Activated CD4-positive, alpha-beta T cell treated with anti-CD3 and anti-CD28 coated beads, Interleukin-2, amount 50 U/mL, for 16 hours (primary cell): ENCODE measurements at regions not wholly inside any gene's neighbourhood (a gene's known extent, or its start where the extent isn't known, plus 50 kb on each side); places are given as distances from the start of the nearest gene placed in this dataset.

ENCODE experiments used
- DNase-seq: peaks from one replicate; pipeline ENCODE4 v3.0.0-alpha.2; 2020

- DNase-seq, result no peak
Measured at GRCh38 chr4:62415256-62415655, 1215.1 kb downstream of the ADGRL3 start.

DNA sequence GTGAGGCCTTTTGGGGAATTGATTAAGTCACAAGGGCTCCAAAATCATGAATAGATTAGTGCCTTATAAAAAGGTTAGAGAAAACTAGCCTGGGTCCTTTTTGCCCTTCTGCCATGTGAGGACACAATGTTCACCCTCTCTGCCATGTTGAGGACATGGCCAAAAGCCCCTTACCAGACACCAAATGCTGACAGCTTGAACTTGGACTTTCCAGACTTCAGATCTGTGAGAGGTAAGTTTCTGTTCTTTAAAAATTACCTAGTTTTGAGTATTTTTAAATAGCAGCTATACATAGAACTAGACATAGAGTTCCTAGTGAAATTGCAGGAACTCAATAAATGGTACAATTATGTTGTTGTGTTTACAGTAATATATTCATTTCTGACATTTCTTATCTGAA is 1214.4 kb downstream of the ADGRL3 start:
- no peak for DNase-seq

GRCh38 chr4:62410371-62411003 is 1210.4 kb downstream of the ADGRL3 start:
- DNase-seq, result no peak

- DNase-seq, result no peak
Measured at GRCh38 chr4:62408454-62408853, 1208.3 kb downstream of the ADGRL3 start.

DNA sequence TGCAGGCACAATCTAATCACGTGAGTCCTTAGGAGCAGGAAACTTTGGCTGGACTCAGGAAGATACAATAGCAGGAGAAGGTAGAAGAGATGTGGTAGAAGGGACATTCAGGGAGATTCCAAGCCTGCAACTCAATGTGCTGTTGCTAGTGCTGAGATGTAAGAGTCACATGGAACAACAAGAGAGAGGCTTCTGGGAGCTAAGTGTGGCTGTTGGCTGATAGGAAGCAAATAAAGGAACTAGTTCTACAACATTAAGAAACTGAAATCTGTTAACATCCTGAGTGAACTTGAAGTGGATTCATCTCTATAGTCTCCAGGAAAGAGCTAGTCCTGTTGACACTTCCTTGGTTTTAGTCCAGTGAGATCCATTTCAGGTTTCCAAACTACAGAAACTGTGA is 1207.4 kb downstream of the ADGRL3 start:
- DNase-seq, result no peak

GRCh38 chr4:62402088-62402806 is 1202.1 kb downstream of the ADGRL3 start:
- no peak for DNase-seq

GRCh38 chr4:62399242-62399641 is 1199.1 kb downstream of the ADGRL3 start:
- no peak for DNase-seq

- no peak for DNase-seq
Measured at GRCh38 chr4:62398318-62398717, 1198.2 kb downstream of the ADGRL3 start.

DNA sequence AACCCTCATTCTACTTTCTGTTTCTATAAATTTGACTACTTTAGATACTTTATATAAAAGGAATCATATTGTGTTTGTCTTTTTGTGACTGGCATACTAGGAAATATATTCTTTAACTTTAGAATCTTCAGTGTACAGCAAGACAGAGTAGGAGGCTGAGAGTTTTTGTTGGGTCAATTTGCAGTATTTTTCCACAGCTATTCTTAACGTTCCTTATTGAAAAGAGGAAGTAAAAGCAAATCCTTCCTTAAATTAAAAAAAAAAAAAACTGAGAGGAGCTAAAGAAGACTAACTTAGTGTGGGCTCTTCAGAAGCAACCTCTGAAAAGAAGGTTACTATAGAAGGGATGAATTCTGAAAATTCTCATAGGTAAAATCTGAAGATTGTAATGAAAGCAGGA is 1194.6 kb downstream of the ADGRL3 start:
- no peak for DNase-seq

DNA sequence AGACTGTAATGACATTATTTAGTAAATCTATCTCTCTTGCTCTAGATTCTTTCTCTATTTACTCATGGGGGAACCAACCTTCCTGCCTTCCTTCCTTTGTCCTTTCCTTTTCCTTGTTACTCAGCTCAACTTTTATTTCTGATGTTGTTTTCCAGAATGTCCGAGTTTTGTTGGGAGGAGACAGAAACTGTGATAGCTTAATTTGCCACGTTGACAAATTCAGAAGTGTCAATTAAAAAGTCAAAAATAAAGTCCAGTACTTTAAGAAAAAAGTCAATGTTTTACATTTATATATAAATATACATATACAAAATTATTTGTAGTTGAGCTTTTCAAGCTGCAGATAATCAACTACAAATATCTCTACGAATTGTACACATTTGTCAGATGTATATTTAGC is 1187.7 kb downstream of the ADGRL3 start:
- no peak for DNase-seq

GRCh38 chr4:62377700-62378099 is 1177.6 kb downstream of the ADGRL3 start:
- no peak for DNase-seq

GRCh38 chr4:62377245-62377644 is 1177.1 kb downstream of the ADGRL3 start:
- DNase-seq, result no peak

DNA sequence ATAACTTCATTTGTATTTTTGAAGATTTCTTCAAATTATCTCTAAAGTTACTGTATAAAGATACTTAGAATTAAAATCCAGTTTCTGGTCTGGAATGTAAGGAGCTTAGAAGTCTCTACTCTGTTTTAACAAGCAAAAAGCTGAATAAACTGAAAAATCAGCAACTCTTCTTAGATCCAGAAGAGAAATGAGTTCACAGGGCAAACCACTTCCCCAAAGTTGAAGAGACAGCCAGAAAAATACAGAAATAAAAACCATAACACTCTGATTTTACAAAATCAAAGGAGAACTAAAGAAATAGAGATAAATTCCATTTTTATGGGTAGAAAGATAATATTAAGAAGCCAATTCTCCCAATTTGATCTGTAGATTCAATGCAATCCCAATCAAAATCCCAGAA is 1166.8 kb downstream of the ADGRL3 start:
- no peak for DNase-seq

GRCh38 chr4:62360156-62360545 is 1160.0 kb downstream of the ADGRL3 start:
- no peak for DNase-seq

GRCh38 chr4:62359441-62360155 is 1159.5 kb downstream of the ADGRL3 start:
- DNase-seq, result no peak

GRCh38 chr4:62344915-62345314 is 1144.8 kb downstream of the ADGRL3 start:
- no peak for DNase-seq

DNA sequence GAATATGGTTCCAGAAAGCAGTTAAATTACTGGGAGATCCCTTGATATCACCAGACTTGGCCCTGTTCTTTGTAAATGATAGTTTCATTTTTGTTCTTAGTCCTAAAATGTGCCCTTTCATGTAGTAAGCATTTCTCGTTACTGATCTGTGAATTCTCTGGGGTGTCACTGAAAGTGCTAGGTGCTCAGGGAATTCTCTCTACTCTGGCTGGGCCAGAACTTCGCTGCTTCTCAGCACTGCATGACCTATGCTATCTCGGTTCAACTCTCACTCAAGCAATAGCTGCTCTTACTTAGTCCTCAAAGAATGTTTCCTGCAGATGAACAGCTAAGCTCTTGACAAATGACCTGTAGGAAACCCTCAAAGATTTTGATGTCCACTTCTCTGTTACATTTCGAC is 1144.3 kb downstream of the ADGRL3 start:
- DNase-seq, result no peak

GRCh38 chr4:62342346-62342745 is 1142.2 kb downstream of the ADGRL3 start:
- DNase-seq, result no peak

DNA sequence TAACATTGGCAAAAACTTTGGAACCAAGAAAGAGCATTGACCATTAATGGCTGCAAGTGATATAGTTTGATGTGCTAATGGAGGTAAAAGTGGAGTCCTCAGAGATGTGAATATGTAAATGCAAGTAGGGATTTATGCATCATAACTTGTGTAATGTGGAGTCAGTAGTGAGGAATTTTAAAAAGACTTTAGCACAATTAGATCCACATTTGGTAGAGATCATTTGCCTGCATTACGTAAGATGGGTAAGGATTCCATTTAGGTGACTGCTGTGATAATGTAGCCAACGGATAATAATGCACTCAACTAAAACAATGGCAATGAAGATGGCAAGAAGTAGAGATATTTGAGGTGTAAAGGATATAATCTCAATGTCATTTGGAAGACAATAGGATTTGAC is 1128.4 kb downstream of the ADGRL3 start:
- no peak for DNase-seq

- no peak for DNase-seq
Measured at GRCh38 chr4:62327612-62328297, 1127.6 kb downstream of the ADGRL3 start.

DNA sequence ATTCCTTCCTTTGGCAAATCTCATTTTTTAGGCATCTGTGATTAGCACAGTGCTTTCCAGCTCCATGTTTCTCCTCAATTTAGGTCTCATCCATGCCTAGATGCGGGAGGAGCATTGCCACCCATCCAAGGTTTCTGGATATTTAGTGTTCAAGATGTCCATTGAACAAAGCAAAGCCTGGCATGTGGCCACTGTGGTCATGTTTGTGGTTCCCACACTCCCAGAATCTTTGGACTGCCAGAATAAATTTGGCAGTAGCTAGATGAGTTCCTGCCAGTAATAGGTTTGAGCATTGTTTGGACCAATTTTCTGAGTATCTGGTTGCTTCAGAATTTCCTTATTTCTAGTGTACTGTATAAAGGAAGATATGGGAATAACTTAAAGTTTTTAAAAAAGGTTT is 1124.1 kb downstream of the ADGRL3 start:
- no peak for DNase-seq

DNA sequence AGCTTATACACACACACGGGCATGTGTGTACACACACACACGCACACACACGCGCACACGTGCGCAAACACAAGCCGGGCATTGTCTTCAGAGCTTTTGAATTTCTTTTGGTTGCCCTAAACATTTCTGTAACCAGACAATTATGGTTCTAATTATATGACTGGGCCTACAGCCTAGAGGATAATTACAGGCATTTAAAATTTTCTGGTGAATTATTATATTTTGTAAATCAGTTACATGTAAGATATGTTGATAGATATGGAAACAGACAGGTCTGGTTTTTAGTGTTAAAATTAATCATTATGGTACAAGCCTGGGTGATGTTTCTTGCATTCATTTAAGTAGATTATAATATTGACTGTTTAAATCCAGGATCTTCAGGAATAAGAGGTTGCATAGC is 1120.5 kb downstream of the ADGRL3 start:
- DNase-seq, result no peak

DNA sequence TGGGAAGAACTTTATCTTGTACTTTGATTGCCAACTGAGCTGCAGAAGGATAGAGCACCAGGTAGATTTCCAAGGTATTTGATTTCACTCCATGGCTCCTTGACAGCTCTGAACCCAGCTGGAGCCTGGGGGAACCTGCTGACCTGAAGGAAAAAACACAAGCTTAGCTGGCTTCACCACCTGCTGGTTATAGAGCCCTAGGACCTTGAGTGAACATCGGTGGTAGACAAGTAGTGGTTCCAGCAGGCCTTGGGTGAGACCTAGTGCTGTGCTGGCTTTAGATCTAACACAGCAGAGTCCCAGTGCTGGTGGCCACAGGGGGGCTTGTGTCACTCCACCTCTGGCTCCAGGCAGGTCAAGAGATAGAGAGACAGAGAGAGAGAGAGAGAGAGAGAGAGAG is 1102.6 kb downstream of the ADGRL3 start:
- DNase-seq, result no peak

DNA sequence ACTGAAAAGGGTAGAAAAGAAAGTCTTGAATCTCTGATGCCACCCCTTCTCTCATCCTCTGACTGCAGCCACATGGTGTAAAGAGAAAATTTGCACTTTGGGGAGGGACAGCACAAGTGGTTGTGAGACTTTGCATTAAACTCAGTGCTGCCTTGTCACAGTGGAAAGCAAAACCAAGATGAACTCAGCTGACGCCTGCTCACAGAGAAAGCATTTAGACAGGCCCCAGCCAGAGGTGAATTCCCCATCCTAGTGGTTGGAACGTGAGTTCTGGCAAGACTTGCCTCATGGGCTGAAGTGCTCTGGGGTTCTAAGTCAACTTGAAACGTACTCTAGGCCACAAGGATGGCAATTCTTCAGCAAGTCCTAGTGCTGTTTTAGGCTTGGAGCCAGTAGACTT is 1101.4 kb downstream of the ADGRL3 start:
- no peak for DNase-seq
